MM.1S (cell line): ENCODE measurements at regions not wholly inside any gene's neighbourhood (a gene's known extent, or its start where the extent isn't known, plus 50 kb on each side); places are given as distances from the start of the nearest gene placed in this dataset.

Experiments
- DNase-seq: peaks from one replicate; pipeline ENCODE4 v3.0.0-alpha.2; 2015
- H2AFZ ChIP-seq: fragments of 300-600 bp; sonication (generic); 2 replicates; pipeline ENCODE4 v1.6.0; 2016; ENCODE audit warnings: antibody characterized with exemption, low read length
- H3F3A ChIP-seq: fragments of 300-600 bp; sonication (generic); 2 replicates; pipeline ENCODE4 v1.6.1; 2016; ENCODE audit warnings: mild to moderate bottlenecking, antibody characterized with exemption, low read length, moderate library complexity, mixed read lengths; ENCODE audit not compliant: insufficient read depth
- H3K27ac ChIP-seq: fragments of 300-600 bp; sonication (generic); 2 replicates; pipeline ENCODE4 v1.5.1; 2016; ENCODE audit warnings: mild to moderate bottlenecking, low read length
- H3K27me3 ChIP-seq: fragments of 300-600 bp; sonication (generic); replicated peaks from 2 replicates; pipeline ENCODE4 v1.6.0; 2016; ENCODE audit warnings: low read length; ENCODE audit not compliant: insufficient read depth
- H3K36me3 ChIP-seq: fragments of 300-600 bp; sonication (generic); replicated peaks from 2 replicates; pipeline ENCODE4 v1.6.1; 2016; ENCODE audit warnings: mild to moderate bottlenecking, low read length, mixed read lengths; ENCODE audit not compliant: insufficient read depth
- H3K4me1 ChIP-seq: fragments of 300-600 bp; sonication (generic); 2 replicates; pipeline ENCODE4 v1.6.1; 2016; ENCODE audit warnings: low read length, mixed read lengths
- H3K4me2 ChIP-seq: fragments of 300-600 bp; sonication (generic); 2 replicates; pipeline ENCODE4 v1.6.0; 2016; ENCODE audit warnings: low read depth, low read length
- H3K4me3 ChIP-seq: fragments of 300-600 bp; sonication (generic); 2 replicates; pipeline ENCODE4 v1.5.1; 2016; ENCODE audit warnings: low read length, mixed read lengths
- H3K79me2 ChIP-seq: fragments of 300-600 bp; sonication (generic); 2 replicates; pipeline ENCODE4 v1.6.1; 2016; ENCODE audit warnings: mixed run types, low read length, mixed read lengths
- H3K9ac ChIP-seq: fragments of 300-600 bp; sonication (generic); 2 replicates; pipeline ENCODE4 v1.6.1; 2016; ENCODE audit warnings: low read length, mixed read lengths
- H3K9me2 ChIP-seq: fragments of 300-600 bp; sonication (generic); replicated peaks from 2 replicates; pipeline ENCODE4 v1.6.1; 2016; ENCODE audit warnings: mild to moderate bottlenecking, low read length, mixed read lengths; ENCODE audit not compliant: insufficient read depth
- H3K9me3 ChIP-seq: fragments of 300-600 bp; sonication (generic); replicated peaks from 2 replicates; pipeline ENCODE4 v1.6.1; 2016; ENCODE audit warnings: mild to moderate bottlenecking, low read length, mixed read lengths; ENCODE audit not compliant: insufficient read depth
- H4K20me1 ChIP-seq: fragments of 300-600 bp; sonication (generic); 2 replicates; pipeline ENCODE4 v1.6.1; 2016; ENCODE audit warnings: mild to moderate bottlenecking, low read length, moderate library complexity, mixed read lengths; ENCODE audit not compliant: insufficient read depth
- EZH2 ChIP-seq: fragments of 300-600 bp; sonication (generic); optimal IDR thresholded peaks from 2 replicates; pipeline ENCODE3; 2017; ENCODE audit warnings: low read depth, mild to moderate bottlenecking, antibody characterized with exemption, low read length, mixed read lengths
- EZH2phosphoT487 ChIP-seq: fragments of 300-600 bp; sonication (generic); IDR thresholded peaks from 2 replicates; pipeline ENCODE4 v1.6.1; 2018; ENCODE audit warnings: antibody characterized with exemption, low read length
- TF ChIP-seq, protein P1 (sequence below): fragments of 300-600 bp; sonication (generic); IDR thresholded peaks from 2 replicates; pipeline ENCODE4 v1.5.1; 2016; ENCODE audit warnings: antibody characterized with exemption, low read length, mixed read lengths

DNA sequence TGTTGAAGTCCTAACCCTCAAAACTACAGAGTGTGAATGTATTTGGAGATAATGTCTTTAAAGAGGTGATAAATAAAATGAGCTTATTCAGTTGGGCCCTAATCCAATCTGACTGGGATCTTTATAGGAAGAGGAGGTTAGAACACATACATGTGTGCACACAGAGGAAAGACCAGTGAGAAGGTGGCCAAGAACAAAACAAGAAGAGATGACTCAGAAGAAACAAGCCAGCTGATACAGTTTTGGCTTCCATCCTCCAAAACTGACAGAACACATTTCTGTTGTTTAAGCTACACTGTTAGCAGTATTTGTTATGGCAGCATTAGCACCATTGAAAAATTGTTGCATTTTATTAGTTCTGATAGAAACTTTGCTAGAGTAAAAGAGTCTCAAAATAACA, 609.3 kb upstream of the IMPG1 start:
- Histone ChIP-seq H3K4me1 (peaks cover 12% of the 10 kb centered on the region), H3F3A (no peaks in the 10 kb centered on the region), H3K4me2 (no peak overlapping the region), H3K9me3 (no peaks in the 10 kb centered on the region), H3K79me2 (no peaks in the 10 kb centered on the region), H3K9ac (no peak overlapping the region), H3K9me2 (no peaks in the 10 kb centered on the region), H3K27me3 (no peaks in the 10 kb centered on the region), H4K20me1 (no peaks in the 10 kb centered on the region), H2AFZ (no peak overlapping the region), H3K36me3 (no peaks in the 10 kb centered on the region), H3K4me3 (no peak overlapping the region), H3K27ac (no peak overlapping the region)
- DNase-seq = no peak
- TF ChIP-seq EZH2 (no peak), EZH2phosphoT487 (no peak)
- TF ChIP-seq, protein P1, sequence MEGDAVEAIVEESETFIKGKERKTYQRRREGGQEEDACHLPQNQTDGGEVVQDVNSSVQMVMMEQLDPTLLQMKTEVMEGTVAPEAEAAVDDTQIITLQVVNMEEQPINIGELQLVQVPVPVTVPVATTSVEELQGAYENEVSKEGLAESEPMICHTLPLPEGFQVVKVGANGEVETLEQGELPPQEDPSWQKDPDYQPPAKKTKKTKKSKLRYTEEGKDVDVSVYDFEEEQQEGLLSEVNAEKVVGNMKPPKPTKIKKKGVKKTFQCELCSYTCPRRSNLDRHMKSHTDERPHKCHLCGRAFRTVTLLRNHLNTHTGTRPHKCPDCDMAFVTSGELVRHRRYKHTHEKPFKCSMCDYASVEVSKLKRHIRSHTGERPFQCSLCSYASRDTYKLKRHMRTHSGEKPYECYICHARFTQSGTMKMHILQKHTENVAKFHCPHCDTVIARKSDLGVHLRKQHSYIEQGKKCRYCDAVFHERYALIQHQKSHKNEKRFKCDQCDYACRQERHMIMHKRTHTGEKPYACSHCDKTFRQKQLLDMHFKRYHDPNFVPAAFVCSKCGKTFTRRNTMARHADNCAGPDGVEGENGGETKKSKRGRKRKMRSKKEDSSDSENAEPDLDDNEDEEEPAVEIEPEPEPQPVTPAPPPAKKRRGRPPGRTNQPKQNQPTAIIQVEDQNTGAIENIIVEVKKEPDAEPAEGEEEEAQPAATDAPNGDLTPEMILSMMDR = no peak

DNA sequence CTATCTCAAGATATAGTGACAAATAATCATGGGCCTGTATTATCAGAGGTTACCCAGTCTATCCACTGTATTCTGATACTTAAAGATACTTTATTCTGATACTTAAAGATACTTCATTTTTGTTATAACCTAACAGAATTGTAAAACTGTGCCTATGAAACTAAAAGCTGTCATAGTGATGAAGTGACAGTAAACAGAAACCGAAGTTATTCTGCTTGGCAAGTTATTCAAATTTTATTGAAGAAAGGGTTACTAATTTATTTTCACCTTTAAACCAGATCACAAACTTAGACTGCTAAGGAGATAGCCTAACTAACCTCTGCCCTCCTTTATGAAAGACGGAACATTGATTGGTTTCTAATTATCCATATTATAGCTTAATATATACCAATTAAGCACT, 604.6 kb upstream of the IMPG1 start:
- Histone ChIP-seq H3K36me3 (no peaks in the 10 kb centered on the region), H3F3A (no peaks in the 10 kb centered on the region), H3K4me3 (no peak overlapping the region), H2AFZ (no peak overlapping the region), H3K9me2 (no peaks in the 10 kb centered on the region), H3K4me2 (no peak overlapping the region), H3K79me2 (no peaks in the 10 kb centered on the region), H4K20me1 (no peaks in the 10 kb centered on the region), H3K9ac (no peak overlapping the region), H3K27me3 (no peaks in the 10 kb centered on the region), H3K27ac (no peak overlapping the region), H3K9me3 (no peaks in the 10 kb centered on the region), H3K4me1 (no peaks in the 10 kb centered on the region)
- no peak for TF ChIP-seq EZH2phosphoT487
- TF ChIP-seq EZH2 = no peak
- TF ChIP-seq, protein P1 = no peak
- DNase-seq = no peak

DNA sequence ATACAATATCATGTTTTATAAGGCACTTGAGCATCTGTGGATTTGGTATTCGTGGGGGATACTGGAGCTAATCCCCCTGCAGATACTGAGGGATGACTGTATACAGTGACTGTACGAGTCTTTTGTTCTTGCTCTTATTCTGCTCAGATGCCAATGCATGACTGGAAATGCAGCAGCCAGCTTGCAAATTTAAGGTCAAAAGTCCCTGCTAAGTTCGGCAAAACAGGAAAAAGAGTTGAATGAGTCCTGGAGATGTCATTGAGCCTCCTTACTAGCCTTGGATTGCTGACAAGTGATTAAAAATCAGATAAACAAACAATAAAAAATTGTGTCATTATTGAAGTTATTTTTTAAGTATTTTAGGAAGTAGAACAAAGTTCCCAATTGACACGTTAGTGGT, 599.3 kb upstream of the IMPG1 start:
- Histone ChIP-seq H2AFZ (no peak overlapping the region), H3K4me3 (no peak overlapping the region), H3K4me1 (no peaks in the 10 kb centered on the region), H3K4me2 (no peak overlapping the region), H3K27ac (no peak overlapping the region), H3K36me3 (no peaks in the 10 kb centered on the region), H4K20me1 (no peaks in the 10 kb centered on the region), H3K9me3 (no peaks in the 10 kb centered on the region), H3K27me3 (no peaks in the 10 kb centered on the region), H3F3A (no peaks in the 10 kb centered on the region), H3K9me2 (no peaks in the 10 kb centered on the region), H3K9ac (no peak overlapping the region), H3K79me2 (no peaks in the 10 kb centered on the region)
- no peak for DNase-seq
- TF ChIP-seq EZH2 = no peak
- TF ChIP-seq EZH2phosphoT487 = no peak
- TF ChIP-seq, protein P1 = no peak
